Prostate gland (tissue), 2 donors: ENCODE measurements at regions not wholly inside any gene's neighbourhood (a gene's known extent, or its start where the extent isn't known, plus 50 kb on each side); places are given as distances from the start of the nearest gene placed in this dataset.

Experiments
- DNase-seq: peaks from one replicate; pipeline ENCODE4 v3.0.0-alpha.2; 2019; ENCODE audit warnings: low spot score
- H3K27ac ChIP-seq, 2 donors: fragments of 200-600 bp; sonication (generic); 2 replicates each; pipeline ENCODE4 v1.5.1; 2017 to 2019
- H3K27me3 ChIP-seq: fragments of 200-600 bp; sonication (generic); replicated peaks from 2 replicates; pipeline ENCODE4 v1.5.1; 2019; ENCODE audit not compliant: insufficient read depth
- H3K36me3 ChIP-seq, 2 donors: fragments of 200-600 bp; sonication (generic); 1 replicate in 1 of 2; 2 replicates in 1 of 2; pipeline versions ENCODE4 v1.5.1 to v1.8.1; 2017 to 2019
- H3K4me1 ChIP-seq: fragments of 200-600 bp; sonication (generic); replicated peaks from 2 replicates; pipeline ENCODE4 v1.5.1; 2019
- H3K4me3 ChIP-seq, 2 donors: fragments of 200-600 bp; sonication (generic); 2 replicates each; pipeline ENCODE4 v1.5.1; 2017 to 2019
- H3K9me3 ChIP-seq: fragments of 200-600 bp; sonication (generic); 2 replicates; pipeline ENCODE4 v1.5.1; 2017
- POLR2A ChIP-seq: fragments of 450-650 bp; IDR thresholded peaks from one replicate; pipeline ENCODE4 v1.6.1; 2016; ENCODE audit warnings: antibody characterized with exemption, mild to moderate bottlenecking
- POLR2AphosphoS5 ChIP-seq: sonication (generic); formaldehyde crosslinking; IDR thresholded peaks from one replicate; pipeline ENCODE4 v1.6.1; 2017; ENCODE audit warnings: antibody characterized with exemption
- WGBS: methylation state at CpG from one replicate; pipeline ENCODE4 v1.1.5; 2018; 5-methylcytosine and 5-hydroxymethylcytosine counted together
- intact Hi-C: fragments of 100-400 bp; cut with DNase I; formaldehyde crosslinking; loops from one replicate; pipeline ENCODE4 v1.14.2; 2022
- TF ChIP-seq, protein P1 (sequence below), 4 experiments: fragments of 200-600 bp in 2 of 4; fragments of 450-650 bp in 2 of 4; sonication (generic) in 2 of 4; IDR thresholded peaks; 1 replicate in 3 of 4; 2 replicates in 1 of 4; pipeline ENCODE4 v1.5.1; 2016 to 2019; ENCODE audit warnings: antibody characterized with exemption in 4 of 4, mild to moderate bottlenecking in 2 of 4, moderate library complexity in 2 of 4

DNA sequence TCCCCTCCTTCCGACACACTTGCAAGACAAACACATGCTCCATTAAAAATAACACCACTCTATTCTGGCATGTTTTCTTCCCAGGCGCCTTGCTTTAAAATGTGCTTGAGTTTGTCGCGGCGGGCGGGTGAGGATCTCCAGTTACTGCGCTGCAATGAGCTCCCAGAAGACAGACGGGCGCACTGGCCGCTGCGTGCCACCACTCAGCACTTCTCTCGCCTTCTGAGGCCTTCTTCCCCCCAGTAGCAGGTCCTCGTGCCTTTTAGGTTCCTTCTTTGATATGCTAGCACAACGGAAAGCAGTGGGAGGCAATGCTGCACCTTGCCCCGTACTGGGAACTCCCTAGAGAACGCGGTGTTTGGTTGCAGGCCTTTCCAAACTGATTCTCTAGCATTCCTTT is 279.5 kb upstream of the NR5A2 start:
- TF ChIP-seq, protein P1, sequence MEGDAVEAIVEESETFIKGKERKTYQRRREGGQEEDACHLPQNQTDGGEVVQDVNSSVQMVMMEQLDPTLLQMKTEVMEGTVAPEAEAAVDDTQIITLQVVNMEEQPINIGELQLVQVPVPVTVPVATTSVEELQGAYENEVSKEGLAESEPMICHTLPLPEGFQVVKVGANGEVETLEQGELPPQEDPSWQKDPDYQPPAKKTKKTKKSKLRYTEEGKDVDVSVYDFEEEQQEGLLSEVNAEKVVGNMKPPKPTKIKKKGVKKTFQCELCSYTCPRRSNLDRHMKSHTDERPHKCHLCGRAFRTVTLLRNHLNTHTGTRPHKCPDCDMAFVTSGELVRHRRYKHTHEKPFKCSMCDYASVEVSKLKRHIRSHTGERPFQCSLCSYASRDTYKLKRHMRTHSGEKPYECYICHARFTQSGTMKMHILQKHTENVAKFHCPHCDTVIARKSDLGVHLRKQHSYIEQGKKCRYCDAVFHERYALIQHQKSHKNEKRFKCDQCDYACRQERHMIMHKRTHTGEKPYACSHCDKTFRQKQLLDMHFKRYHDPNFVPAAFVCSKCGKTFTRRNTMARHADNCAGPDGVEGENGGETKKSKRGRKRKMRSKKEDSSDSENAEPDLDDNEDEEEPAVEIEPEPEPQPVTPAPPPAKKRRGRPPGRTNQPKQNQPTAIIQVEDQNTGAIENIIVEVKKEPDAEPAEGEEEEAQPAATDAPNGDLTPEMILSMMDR (IDR thresholded peaks at IDR 0.05) = no peak
- intact Hi-C loops = no loop called here
- H3K27me3 ChIP-seq = no peaks in the 10 kb centered on the region
- no peaks in the 10 kb centered on the region for H3K4me1 ChIP-seq
- no peak for DNase-seq
- H3K9me3 ChIP-seq = no peaks in the 10 kb centered on the region
- WGBS = 16% methylated on average over 17 of the region's 17 CpGs
- H3K4me3 ChIP-seq = no peak overlapping the region
- no peak overlapping the region for H3K27ac ChIP-seq
- H3K36me3 ChIP-seq = no peaks in the 10 kb centered on the region

GRCh38 chr1:199751506-199751905 is 276.0 kb upstream of the NR5A2 start:
- H3K4me3 ChIP-seq = no peak overlapping the region
- intact Hi-C loops = no loop called here
- no peak overlapping the region for H3K27ac ChIP-seq
- DNase-seq = no peak
- no peaks in the 10 kb centered on the region for H3K36me3 ChIP-seq
- TF ChIP-seq, protein P1 (IDR thresholded peaks at IDR 0.05) = no peak
- TF ChIP-seq POLR2AphosphoS5 (no peak), POLR2A (no peak)
- H3K4me1 ChIP-seq = no peaks in the 10 kb centered on the region
- no peaks in the 10 kb centered on the region for H3K9me3 ChIP-seq
- no peaks in the 10 kb centered on the region for H3K27me3 ChIP-seq
- 84% methylated on average over 5 of the region's 5 CpGs for WGBS

DNA sequence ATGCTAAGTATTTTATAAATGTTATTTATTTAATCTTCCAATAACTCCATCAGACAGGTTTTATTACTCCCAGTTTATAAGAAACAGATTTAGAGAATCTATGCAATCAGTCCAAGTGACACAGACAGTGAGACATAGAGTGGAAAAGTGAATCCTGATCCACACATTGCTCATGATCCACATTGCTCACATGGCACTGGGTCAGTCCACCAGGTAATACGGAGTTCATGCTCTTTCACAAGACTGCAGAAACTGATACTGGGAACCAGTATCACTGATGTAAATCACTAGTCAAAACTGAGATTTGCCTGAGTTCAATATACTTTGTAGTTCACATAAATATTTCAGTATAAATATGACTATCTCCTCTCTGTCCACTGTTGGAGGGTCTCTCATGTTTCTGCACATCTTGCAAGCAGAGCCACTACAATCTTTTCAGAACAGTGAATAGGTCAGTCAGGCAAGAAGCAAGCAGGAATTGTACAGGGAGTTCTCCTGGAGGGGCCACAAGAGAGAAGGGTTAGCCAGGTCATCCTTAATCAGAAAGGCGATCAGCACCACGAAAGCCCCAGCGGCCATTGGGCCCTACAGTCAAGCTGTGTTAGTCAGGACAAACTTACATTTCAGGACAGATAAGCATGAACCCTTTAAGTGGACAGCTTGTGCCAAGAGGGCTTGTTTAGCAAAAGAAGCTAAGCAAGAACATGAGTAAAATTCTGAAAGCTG is 275.4 kb upstream of the NR5A2 start:
- WGBS = 75% methylated on average over 4 of the region's 4 CpGs

DNA sequence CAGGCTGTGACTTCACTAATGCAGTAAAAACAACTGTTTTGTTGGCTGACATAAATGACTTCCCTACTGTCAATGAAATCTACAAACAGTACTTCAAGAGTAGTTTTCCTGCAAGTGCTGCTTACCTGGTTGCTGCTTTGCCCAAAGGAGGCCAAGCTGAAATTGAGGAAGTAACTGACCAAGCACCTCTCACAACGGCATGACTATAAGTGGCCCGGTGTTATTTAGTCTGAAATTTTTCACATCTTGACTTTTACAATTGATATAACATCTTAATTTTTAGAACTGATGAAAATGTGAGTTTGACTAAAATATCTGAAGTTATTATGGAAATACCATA is 274.9 kb upstream of the NR5A2 start:
- DNase-seq = no peak
- Histone ChIP-seq H3K9me3 (no peaks in the 10 kb centered on the region), H3K27me3 (no peaks in the 10 kb centered on the region), H3K36me3 (no peaks in the 10 kb centered on the region), H3K4me3 (no peak overlapping the region), H3K4me1 (no peaks in the 10 kb centered on the region), H3K27ac (no peak overlapping the region)
- WGBS = 80% methylated on average over 2 of the region's 2 CpGs
- intact Hi-C loops = no loop called here
- TF ChIP-seq POLR2A (no peak), POLR2AphosphoS5 (no peak)
- TF ChIP-seq, protein P1 (IDR thresholded peaks at IDR 0.05) = no peak

More for the DNA sequence above, 275.4 kb upstream of the NR5A2 start:
- TF ChIP-seq, protein P1 (IDR thresholded peaks at IDR 0.05) = no peak
- no peak for TF ChIP-seq POLR2AphosphoS5
- TF ChIP-seq POLR2A = no peak
- Histone ChIP-seq H3K36me3 (no peaks in the 10 kb centered on the region), H3K4me1 (no peaks in the 10 kb centered on the region), H3K27ac (no peak overlapping the region), H3K27me3 (no peaks in the 10 kb centered on the region), H3K9me3 (no peaks in the 10 kb centered on the region), H3K4me3 (no peak overlapping the region)
- DNase-seq = no peak
- intact Hi-C loops = no loop called here

GRCh38 chr1:199753513-199753912 is 274.0 kb upstream of the NR5A2 start:
- DNase-seq = no peak
- WGBS = 85% methylated on average over 2 of the region's 2 CpGs
- H3K4me3 ChIP-seq = no peak overlapping the region
- H3K4me1 ChIP-seq = no peaks in the 10 kb centered on the region
- intact Hi-C loops = no loop called here
- H3K9me3 ChIP-seq = no peaks in the 10 kb centered on the region
- H3K36me3 ChIP-seq = no peaks in the 10 kb centered on the region
- H3K27ac ChIP-seq = no peak overlapping the region
- TF ChIP-seq POLR2AphosphoS5 = no peak
- no peak for TF ChIP-seq POLR2A
- TF ChIP-seq, protein P1 (IDR thresholded peaks at IDR 0.05) = no peak
- H3K27me3 ChIP-seq = no peaks in the 10 kb centered on the region
